NCI-H446 treated with DMSO at 0.1 percent for 48 hours (cell line): ENCODE measurements at regions not wholly inside any gene's neighbourhood (a gene's known extent, or its start where the extent isn't known, plus 50 kb on each side); places are given as distances from the start of the nearest gene placed in this dataset.

Experiments used
- DNase-seq: peaks from one replicate; lab custom pipeline; 2025; lab: John Stamatoyannopoulos, UW

DNA sequence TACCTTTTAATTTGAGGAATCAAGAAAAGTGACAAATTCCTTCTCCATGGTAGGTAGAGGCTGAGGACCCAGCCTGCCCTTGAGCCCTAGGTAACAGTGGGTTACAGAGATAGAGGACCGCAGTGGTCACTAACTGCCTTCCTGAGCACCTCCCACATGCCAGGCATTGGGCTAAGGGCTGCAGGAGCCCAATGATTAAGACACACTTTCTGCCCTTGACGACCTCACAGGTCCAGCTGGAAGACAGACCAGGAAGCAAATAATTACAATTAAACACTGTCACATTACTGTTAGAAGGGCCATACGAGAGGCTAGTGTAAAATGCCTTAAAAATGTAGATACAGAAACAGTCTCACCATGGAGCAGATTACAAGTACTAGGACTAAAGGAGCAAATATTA, 156.8 kb upstream of the NFE2L3 start:
- DNase-seq, result no peak

DNA sequence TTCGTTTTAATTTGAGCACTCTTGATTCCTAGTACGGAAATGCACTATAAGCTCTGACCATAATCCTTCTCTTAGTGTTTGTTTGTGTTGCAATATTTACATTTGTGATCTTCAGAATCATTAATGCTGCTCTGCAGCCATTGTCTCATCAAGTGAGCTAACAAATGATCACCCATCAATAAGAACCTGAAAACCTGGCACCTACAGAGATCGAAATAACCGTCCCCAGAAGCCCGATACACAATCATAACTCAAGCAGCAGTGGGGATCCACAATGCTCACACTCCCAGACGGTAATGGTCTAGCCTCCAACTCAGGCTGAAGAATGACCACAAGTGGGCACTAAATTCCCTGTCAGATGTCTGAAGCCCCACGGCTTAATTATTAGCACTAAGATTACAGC, 156.0 kb upstream of the NFE2L3 start:
- DNase-seq, result no peak

DNA sequence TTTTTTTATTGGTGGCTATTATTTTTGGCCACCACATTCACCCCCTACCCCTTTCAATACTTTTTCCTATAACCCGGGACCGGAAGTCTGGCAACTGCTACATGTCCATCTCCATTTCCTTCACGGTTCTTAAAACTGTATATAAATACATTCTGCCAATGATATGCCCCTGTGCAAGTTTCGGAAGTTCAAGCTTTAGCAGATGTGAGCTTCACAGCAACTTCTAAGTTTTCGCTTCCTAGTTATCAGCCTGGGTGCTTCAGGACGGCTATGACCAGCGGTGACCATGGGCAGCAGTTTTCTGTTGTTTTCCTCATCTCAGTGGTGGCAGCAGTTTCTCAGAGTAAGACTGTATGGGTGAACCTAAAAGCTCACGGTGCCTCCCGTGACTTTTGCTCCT, 153.5 kb upstream of the NFE2L3 start:
- no peak for DNase-seq

DNA sequence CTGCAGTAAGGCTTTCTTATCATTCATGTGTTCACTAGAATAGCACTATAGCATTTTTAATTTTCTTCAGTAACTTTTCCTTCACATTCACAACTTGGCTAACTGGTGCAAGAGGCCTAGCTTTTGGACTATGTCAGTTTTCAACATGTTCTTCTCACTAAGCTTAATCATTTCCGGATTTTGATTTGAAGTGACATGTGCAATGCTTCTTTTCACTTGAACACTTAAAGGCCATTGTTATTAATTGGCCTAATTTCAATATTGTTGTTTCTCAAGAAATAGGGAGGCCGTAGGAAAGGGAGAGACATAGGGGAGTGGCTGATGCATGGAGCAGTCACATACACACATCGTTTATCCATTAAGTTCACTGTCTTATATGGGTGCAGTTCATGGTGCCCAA, 151.2 kb upstream of the NFE2L3 start:
- DNase-seq, result no peak

DNA sequence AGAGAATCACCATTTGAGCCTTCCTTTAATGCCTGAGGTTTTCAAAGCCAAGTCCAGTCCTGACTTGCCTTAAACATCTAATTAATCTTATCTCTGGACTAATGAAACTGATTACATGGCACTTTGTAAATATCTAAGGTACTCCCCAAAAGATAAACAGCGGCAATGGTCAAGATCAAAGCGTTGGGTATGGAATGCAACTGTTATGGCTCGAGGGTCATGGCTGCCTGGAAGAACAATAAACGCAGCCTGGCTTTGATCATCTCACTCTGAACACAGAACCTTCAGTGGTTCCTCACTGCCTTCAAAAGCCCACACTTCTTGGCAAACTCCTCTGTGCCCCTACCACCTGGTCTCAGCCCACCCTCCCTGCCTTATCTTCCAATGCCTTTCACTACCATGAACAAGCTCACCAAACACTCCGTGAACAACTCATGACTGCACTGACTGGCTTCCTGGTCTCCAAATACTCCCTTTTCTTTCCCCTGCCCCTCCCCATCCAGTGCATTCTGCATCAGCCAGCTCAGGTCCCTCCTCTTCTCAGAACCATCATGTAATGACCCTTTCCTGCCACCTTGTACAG, 150.2 kb upstream of the NFE2L3 start:
- DNase-seq, result no peak

DNA sequence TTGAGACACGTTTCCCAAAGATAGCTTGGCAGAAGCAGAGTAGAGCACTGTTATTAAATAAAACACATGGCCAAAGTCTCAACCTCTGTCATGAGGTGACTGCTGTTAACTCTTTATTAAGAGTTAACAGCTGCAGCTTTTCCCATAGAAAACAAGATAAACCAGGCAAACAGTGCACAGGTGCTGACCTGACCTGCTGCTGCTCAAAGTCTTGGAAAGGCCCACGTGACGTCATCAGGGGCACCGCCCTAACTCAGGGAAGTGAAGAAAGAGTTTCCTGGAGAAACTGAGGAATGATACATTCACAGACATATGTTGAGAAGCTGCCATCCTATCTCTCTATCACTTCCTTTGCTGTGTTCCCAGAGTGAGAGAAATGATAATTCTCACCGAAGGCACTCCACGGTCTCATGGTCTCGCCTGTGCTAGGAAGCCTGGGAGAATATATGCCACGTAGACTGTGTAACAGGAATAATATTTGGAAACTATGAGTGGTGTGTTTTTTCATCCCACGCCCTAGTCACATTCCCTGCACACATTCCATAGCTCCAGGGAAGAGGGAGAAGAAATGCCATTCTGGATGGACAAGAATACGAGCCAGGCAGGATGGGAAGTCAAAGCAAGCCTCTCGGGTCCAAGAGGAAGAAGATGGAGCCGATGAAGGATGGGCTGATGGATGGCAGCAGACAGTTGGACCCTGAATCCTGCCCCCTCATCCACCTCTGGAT, 146.2 kb upstream of the NFE2L3 start:
- DNase-seq, result no peak

DNA sequence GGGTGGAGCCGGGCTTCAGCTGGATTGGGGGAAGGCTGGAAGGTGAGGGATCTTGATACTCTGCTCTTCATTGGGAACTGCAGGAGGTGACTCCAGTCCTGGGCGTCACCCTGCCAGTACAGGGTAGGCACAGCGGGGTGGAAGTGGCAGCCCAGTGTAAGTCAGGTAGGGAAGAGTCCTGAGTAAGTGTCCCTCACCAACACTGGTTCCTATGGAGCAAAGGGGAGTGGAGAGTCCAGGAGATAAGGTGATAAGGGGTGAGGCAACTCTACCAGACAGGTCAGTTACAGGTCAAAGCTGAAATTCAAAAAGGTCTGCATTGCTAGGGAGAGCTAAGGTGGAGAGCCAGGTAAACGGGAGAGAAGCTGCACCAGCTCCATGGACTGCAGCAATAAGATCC, 145.6 kb upstream of the NFE2L3 start:
- DNase-seq, result no peak

DNA sequence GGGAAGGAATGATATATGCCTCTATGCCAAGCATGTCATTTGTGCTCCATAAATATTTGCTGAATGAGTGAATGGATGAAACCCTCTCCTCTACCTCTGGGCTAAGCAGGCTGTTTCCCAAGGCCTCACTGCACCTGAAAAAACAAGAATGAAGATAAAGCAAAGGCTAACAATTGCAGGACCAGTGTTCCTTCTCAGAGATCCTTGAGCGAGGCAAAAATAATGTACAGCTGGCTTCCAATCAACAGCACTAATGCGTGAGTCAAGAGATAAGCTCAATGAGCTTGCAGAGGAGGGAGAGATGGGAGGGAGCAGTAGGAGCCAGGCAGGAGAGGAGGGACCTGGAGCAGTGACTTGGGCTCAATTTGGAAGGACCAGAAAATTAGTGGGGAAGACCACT, 144.5 kb upstream of the NFE2L3 start:
- DNase-seq, result no peak

DNA sequence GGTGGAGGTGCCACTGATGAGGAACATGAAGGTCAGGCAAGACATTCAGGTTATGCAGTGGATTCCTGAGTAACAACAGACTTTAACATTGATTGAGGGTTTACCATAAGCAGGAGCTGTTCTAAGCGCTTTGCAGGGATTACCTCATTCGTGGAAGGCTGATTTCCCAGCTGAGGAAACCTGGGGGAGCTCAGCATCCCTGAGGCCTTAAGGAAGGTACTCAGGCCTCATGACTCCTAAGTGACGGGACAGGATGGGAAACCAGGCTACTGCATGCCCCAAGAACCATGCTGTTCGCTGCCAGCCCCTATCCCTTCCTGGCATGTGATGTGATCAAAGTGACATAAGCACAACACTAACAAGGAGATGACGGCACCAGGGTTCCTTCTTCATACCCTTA, 143.6 kb upstream of the NFE2L3 start:
- no peak for DNase-seq

DNA sequence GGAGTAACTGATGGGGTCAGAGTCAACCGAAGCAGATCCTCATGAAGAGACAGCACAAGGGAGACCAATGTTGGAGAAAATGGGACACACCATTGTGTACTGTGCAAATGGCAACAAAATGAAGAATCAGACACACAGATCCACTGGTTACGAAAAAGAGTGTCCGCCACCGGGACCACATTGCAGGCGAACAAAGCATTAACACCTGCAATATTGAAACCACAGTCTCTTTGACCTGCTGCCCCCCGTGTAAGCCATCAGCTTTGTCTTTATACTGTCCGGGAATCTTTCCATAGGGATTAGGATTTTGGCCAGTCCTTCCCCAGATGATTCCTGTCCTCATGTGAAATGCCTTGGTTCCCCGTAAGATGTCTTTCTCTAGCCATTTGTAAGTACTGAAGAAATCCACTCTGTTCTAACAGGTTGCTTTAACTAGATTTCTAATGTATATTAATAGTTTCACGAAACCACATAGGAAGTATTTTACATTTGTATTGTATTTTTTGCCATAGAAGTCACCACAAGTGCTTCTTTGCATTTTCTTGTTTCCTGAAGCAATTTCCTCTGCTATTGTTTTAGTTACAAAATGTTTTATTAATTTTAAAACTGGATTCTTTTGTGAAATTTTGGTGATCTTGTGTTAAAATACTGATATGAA, 140.8 kb upstream of the NFE2L3 start:
- no peak for DNase-seq

DNA sequence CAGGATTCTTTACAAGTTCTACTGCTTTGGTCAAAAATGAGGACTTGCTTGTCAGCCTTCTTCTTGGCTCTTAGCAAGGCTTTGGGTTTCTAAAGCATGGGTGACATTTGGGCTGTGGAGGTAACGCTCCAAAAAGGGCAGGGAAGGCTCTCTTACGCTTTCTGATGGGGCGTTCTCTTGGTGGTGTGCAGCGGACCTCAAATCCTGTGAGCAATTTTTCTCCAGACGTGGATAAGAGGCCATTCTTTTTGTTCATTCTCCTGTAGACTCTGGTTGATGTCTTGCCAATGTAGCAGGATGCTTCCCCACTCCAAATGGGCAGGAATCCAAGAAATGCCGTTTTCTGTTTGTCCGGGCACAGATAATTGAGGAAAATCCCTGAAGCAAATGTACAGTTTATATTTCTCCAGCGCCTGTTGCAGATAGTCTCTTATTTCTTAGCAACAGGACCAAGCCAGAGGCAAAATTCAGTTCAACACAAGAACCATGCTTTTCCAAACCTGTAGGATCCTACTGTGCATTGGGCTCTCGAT, 138.4 kb upstream of the NFE2L3 start:
- peak; percentile 93 for DNase-seq

DNA sequence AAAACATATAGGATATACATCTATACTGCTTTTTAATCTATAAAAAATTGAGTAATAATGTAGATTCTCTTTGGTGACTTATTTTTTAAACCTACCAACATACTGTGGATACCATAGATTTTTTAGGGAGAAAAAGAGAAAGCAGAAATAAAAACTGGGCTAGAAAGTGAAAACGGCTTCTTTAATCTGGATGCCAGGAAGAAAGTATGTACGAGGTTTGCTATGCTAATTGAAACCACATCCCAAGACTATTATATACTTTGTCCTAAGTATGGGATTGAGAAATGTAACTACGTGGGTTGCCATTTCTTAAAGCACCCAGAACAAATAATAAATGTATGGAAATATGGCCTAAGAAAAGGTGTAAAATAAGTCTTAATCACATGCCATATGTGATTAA, 129.0 kb upstream of the NFE2L3 start:
- no peak for DNase-seq

DNA sequence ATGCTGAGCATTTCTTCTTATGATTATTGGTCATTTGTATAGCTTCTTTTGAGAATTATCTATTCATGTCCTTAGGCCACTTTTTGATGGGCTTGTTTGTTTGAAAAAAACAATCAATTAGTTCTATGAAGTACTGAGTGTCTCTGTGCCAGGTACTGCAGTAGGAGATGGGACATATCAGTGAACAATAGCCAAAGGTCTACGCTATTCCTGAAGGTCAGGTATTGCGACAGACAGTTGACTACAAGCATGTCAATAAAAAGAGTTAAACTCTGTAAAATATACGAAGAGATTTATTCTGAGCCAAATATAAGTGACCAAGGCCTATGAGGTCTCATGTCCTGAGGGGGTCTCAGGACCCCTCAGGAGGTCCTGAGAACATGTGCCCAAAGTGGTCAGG, 122.1 kb upstream of the NFE2L3 start:
- no peak for DNase-seq

DNA sequence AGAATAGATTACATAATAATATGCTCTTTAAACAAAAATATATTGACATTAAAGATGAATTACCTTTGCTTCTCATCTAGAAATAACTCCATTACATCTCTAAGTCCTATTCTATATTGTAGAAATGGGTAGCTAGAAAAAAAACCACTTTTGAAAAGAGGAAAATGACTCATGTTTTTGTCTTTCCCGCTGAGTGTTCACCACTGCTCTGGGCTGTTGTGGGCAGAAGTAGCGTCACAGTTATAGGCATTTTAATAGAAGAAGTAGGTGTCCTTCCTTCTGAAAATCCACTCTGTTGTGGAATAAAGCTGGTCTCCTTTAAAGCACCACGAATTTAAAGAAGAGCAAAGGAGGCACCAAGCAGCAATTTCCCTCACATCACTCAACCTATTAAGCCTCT, 117.6 kb upstream of the NFE2L3 start:
- no peak for DNase-seq

DNA sequence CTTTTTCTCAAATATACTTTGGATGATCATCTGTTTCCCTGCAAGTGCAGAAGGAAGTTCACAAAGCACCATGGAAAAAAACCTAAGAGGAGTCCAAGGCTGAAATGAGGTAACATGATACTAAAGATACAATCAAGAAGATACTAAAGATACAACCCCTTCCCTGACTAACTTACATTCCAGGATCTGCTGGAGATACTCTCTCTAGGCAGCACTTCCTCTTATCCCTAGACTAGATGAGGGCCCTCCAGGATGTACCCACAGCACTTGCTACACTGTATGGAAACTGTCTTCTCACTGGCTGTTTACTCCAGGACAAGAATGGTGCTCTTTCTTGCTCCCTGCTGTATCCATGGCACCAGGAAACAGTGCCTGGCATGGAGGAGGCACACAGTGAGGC, 116.4 kb upstream of the NFE2L3 start:
- DNase-seq, result no peak

DNA sequence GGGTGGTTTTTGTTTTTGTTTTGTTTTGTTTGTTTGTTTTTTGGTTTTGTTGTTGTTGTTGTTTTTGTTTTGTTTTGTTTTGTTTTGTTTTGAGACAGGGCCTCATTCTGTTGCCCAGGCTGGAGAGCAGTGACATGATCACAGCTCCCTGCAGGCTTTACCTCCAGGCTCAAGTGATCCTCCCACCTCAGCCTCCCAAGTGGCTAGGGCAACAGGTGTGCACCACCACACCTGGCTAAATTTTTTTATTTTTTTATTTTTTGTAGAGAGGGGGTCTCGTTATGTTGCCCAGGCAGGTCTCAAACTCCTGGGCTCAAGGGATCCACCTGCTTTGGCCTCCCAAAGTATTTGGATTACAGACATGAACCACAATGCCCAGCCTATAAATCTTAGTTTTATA, 115.9 kb upstream of the NFE2L3 start:
- no peak for DNase-seq

DNA sequence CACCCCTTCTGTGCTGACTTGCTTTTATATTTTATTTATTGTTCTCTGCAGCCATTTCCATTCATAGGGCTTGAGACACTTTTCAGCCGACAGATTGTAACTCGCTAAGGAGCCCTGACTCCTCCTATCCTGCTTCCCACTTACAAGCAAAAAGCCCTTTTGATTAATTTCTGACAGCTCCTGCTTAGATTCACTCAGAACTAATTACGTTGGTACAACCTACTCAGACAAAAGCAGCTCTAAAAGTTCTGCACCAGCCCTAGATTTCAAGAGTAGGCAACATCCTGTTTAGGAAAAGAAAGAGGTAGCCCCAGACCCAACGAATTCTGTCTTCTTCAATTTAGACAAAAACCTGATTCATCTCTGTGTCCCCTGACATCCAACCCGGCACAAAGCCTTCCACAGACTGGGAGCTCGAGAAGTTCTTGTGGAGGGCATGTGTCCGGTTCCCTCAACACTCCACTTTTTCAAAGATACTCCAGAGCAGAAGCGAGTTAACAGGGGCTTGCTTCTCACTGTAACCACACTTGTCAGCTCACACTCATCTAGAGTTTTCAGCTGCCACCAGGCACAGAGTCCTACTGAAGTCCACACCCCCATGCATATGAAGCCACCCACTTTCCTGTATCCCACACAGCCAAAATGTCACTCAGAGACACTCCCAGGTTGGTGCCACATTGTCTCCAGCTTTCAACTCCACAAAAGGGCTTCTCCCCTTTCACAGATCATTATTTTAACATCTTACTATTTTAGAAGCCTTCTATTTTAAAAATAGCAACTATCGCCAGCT, 113.6 kb upstream of the NFE2L3 start:
- DNase-seq, result no peak

DNA sequence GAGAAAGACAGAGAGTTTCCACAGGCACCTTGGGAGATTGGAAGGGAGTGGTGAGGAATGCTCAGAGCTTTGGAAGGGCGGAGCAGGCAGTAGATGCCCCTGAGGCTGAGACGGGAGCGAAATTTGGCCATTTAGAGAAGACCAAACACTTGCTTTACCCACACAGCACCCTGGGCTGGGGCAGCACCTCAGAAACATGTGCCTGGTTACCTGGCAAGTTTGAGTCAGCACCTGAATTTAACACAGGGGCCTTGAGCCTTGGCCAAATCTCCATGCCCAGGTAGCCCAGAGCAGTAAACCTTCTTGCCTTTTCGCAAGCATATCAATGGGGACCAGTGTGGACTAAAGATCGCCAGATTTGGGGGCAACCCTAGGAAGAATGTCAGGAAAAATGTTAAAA, 111.9 kb upstream of the NFE2L3 start:
- no peak for DNase-seq

DNA sequence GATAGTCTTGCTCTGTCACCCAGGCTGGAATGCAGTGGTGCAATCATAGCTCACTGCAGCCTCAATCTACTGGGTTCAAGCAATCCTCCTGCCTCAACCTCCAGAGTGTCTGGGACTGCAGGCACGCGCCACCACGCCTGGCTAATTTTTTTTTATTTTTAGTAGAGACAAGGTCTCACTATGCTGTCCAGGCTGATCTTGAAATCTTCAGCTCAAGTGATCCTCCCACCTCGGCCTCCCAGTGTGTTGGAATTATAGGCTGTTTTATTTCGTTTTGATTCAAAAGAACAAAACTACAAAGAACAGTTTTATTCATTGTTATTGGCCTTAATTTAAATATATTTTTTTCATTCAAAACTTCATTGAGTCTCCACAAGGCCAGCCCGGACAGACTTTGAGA, 109.8 kb upstream of the NFE2L3 start:
- no peak for DNase-seq

DNA sequence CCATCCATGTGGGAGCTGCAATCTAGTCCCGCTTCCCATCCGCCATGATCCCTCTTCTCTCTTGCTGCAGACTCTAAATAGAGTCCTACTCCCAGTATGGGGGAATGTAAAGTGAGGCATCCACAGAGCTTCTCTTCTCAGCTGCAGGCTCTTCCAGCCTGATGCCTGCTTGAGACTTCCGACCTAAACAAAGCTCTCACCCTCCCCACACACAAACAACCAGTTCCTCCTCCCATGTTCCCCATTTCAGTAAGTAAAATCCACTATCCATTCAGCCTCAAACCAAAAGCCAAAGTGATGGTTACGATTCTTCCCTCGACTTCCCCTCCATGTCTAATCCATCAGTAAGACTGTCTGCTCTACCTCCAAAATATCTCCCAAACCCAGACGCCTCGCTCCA, 108.2 kb upstream of the NFE2L3 start:
- no peak for DNase-seq

DNA sequence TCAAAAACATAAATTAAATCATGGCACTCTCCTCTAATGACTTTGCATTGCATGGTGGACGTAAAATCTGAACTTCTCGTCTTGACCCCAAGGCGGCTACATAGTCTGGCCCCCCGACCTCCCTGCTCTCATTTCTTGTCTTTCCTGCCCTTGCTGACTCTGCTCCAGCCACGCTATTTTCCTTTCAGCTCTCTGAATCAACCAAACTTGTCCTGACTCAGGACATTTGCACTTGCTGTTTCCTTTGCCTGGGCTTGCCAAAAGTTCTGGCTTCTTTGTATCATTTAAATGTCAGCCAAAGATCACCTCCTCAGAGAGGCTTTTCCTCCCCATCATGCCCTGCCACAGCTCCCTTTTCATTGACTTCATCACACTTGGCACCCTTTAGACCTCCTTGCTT, 107.7 kb upstream of the NFE2L3 start:
- DNase-seq, result no peak

DNA sequence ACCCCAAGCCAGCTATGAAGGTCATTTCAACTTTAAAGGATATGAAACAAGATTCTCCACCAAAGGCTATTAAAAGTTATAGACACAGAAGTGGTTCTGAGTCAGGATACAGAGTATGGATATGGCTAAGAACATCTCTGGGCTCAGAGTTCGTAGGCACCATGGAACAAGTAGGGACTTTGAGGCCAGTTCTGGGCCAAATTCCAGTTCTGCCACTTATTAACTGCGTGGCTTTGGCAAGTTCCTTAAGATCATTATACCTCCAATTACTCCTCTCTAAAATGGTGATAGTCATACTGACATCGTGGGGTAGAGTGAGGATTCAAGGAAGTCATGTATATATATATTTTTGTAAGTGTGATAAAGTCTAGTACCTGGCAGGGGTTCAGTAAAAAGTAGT, 105.8 kb upstream of the NFE2L3 start:
- DNase-seq, result no peak

DNA sequence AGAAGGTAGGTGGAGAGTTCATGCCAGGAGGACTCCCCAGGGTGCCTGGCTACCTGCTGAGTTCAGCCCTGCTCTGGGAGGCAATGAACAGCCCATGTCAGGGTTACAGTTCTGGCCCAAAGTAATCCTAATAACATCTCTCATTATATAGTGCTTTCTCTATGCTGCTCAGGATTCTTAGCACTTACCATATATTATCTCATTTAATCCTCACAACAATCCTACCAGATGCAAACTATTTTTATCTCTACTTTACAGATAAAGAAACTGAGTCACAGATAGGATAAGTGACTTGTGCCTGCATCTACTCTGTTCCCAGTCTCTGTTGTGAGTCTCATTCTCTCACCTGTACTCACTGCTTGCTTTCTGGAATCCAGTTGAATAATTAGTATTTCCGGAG, 105.1 kb upstream of the NFE2L3 start:
- DNase-seq, result no peak
